ENCODE measurements at regions not wholly inside any gene's neighbourhood (a gene's known extent, or its start where the extent isn't known, plus 50 kb on each side); places are given as distances from the start of the nearest gene placed in this dataset.

- DNase-seq (no peak), ATAC-seq (no peak)
- Histone ChIP-seq H3K27ac (no peak overlapping the region), H3K9me3 (no peaks in the 10 kb centered on the region), H3K4me3 (no peak overlapping the region), H3K27me3 (ENCODE audit: low read depth) (no peaks in the 10 kb centered on the region), H3K4me1 (no peaks in the 10 kb centered on the region), H3K36me3 (no peaks in the 10 kb centered on the region)
- no peak for TF ChIP-seq CTCF (IDR thresholded peaks at IDR 0.05)
- intact Hi-C loops (cut with DNase I) = no loop called here
Measured at GRCh38 chr10:10346390-10347150, 671.1 kb upstream of the CELF2 start.

- DNase-seq = no peak
- Histone ChIP-seq H3K4me3 (no peak overlapping the region), H3K9me3 (no peaks in the 10 kb centered on the region), H3K27me3 (ENCODE audit: low read depth) (no peaks in the 10 kb centered on the region), H3K27ac (no peak overlapping the region), H3K4me1 (no peaks in the 10 kb centered on the region), H3K36me3 (no peaks in the 10 kb centered on the region)
- intact Hi-C loops (cut with DNase I) = no loop called here
- TF ChIP-seq CTCF (IDR thresholded peaks at IDR 0.05) = no peak
- ATAC-seq = no peak
Measured at GRCh38 chr10:10350050-10350449, 667.6 kb upstream of the CELF2 start.

- Histone ChIP-seq H3K4me3 (no peak overlapping the region), H3K27me3 (ENCODE audit: low read depth) (no peaks in the 10 kb centered on the region), H3K4me1 (no peaks in the 10 kb centered on the region), H3K27ac (no peak overlapping the region), H3K36me3 (no peaks in the 10 kb centered on the region), H3K9me3 (no peaks in the 10 kb centered on the region)
- intact Hi-C loops (cut with DNase I) = no loop called here
- DNase-seq = no peak
- TF ChIP-seq CTCF (IDR thresholded peaks at IDR 0.05) = no peak
- peak in 1 of 2 donors; percentile 29 for ATAC-seq
Measured at GRCh38 chr10:10351451-10351850, 666.2 kb upstream of the CELF2 start.

GRCh38 chr10:10353326-10353868 is 664.3 kb upstream of the CELF2 start:
- ATAC-seq = no peak
- H3K9me3 ChIP-seq = no peaks in the 10 kb centered on the region
- H3K27me3 ChIP-seq (ENCODE audit: low read depth) = no peaks in the 10 kb centered on the region
- H3K27ac ChIP-seq = no peak overlapping the region
- no peaks in the 10 kb centered on the region for H3K36me3 ChIP-seq
- intact Hi-C loops (cut with DNase I) = no loop called here
- no peaks in the 10 kb centered on the region for H3K4me1 ChIP-seq
- DNase-seq = no peak
- no peak overlapping the region for H3K4me3 ChIP-seq
- TF ChIP-seq CTCF (IDR thresholded peaks at IDR 0.05) = no peak

- H3K27ac ChIP-seq = no peak overlapping the region
- no peaks in the 10 kb centered on the region for H3K9me3 ChIP-seq
- ATAC-seq = no peak
- H3K27me3 ChIP-seq (ENCODE audit: low read depth) = no peaks in the 10 kb centered on the region
- no peak overlapping the region for H3K4me3 ChIP-seq
- no peaks in the 10 kb centered on the region for H3K4me1 ChIP-seq
- no peak for DNase-seq
- intact Hi-C loops (cut with DNase I) = no loop called here
- H3K36me3 ChIP-seq = no peaks in the 10 kb centered on the region
- TF ChIP-seq CTCF (IDR thresholded peaks at IDR 0.05) = no peak
Measured at GRCh38 chr10:10359263-10359662, 658.4 kb upstream of the CELF2 start.
